ENCODE measurements at regions not wholly inside any gene's neighbourhood (a gene's known extent, or its start where the extent isn't known, plus 50 kb on each side); places are given as distances from the start of the nearest gene placed in this dataset.

DNA sequence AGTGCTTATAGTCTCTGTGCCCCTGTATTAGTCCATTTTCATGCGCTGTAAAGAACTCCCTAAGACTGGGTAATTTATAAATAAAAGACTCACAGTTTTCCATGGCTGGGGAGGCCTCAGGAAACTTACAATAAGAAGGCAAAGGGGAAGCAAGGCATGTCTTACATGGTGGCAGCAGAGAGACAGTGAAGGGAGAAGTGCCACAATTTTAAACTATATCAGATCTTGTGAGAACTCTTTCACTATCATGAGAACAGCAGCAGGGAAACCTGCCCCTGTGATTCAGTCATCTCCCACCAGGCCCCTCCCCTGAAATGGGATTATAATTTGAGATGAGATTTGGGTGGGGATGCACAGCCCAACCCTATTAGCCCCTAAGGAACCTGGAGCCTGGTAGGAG is 243.2 kb downstream of the EDEM1 start:
- TF ChIP-seq POLR2AphosphoS5 (IDR thresholded peaks at IDR 0.05) (no peak), CTCF (IDR thresholded peaks at IDR 0.05) (no peak), EP300 (IDR thresholded peaks at IDR 0.05) (no peak), POLR2A (IDR thresholded peaks at IDR 0.05) (no peak)

All from stomach (tissue), 4 donors.